Stromal cell of bone marrow (primary cell): ENCODE measurements at regions not wholly inside any gene's neighbourhood (a gene's known extent, or its start where the extent isn't known, plus 50 kb on each side); places are given as distances from the start of the nearest gene placed in this dataset.

Experiments used
- DNase-seq: peaks from one replicate; pipeline ENCODE4 v3.0.0-alpha.2; 2012; ENCODE audit warnings: low read depth

GRCh38 chr1:166221316-166221715, 54.5 kb upstream of the FAM78B start:
- no peak for DNase-seq

- DNase-seq, result no peak
Measured at GRCh38 chr1:166233750-166234366, 67.1 kb upstream of the FAM78B start.

GRCh38 chr1:166235728-166236127, 68.9 kb upstream of the FAM78B start:
- DNase-seq, result no peak

GRCh38 chr1:166237675-166238074, 70.9 kb upstream of the FAM78B start:
- no peak for DNase-seq

- DNase-seq, result peak; percentile 4
Measured at GRCh38 chr1:166253076-166253779, 86.4 kb upstream of the FAM78B start.

- DNase-seq, result no peak
Measured at GRCh38 chr1:166258017-166258416, 91.2 kb upstream of the FAM78B start.

- no peak for DNase-seq
Measured at GRCh38 chr1:166261511-166261910, 94.7 kb upstream of the FAM78B start.

GRCh38 chr1:166270476-166271150, 103.8 kb upstream of the FAM78B start:
- DNase-seq, result no peak

GRCh38 chr1:166271151-166271538, 104.3 kb upstream of the FAM78B start:
- DNase-seq, result no peak

GRCh38 chr1:166272155-166272554, 105.4 kb upstream of the FAM78B start:
- no peak for DNase-seq

GRCh38 chr1:166272851-166273250, 106.0 kb upstream of the FAM78B start:
- no peak for DNase-seq

GRCh38 chr1:166273618-166274017, 106.8 kb upstream of the FAM78B start:
- no peak for DNase-seq

GRCh38 chr1:166282391-166283137, 115.8 kb upstream of the FAM78B start:
- no peak for DNase-seq

- DNase-seq, result peak; percentile 5
Measured at GRCh38 chr1:166283190-166283589, 116.4 kb upstream of the FAM78B start.

- DNase-seq, result no peak
Measured at GRCh38 chr1:166283600-166283999, 116.8 kb upstream of the FAM78B start.

GRCh38 chr1:166289309-166290050, 122.7 kb upstream of the FAM78B start:
- no peak for DNase-seq

GRCh38 chr1:166295656-166296055, 128.9 kb upstream of the FAM78B start:
- no peak for DNase-seq

GRCh38 chr1:166297993-166298392, 131.2 kb upstream of the FAM78B start:
- DNase-seq, result no peak

GRCh38 chr1:166300767-166301166, 134.0 kb upstream of the FAM78B start:
- no peak for DNase-seq

GRCh38 chr1:166302989-166303758, 136.4 kb upstream of the FAM78B start:
- no peak for DNase-seq

GRCh38 chr1:166304131-166304530, 137.3 kb upstream of the FAM78B start:
- DNase-seq, result no peak
